Astrocyte (in vitro differentiated cells and primary cell): ENCODE measurements at regions not wholly inside any gene's neighbourhood (a gene's known extent, or its start where the extent isn't known, plus 50 kb on each side); places are given as distances from the start of the nearest gene placed in this dataset.

Experiments
- CTCF ChIP-seq: IDR thresholded peaks from 2 replicates; pipeline ENCODE4 v1.5.1; 2011; ENCODE audit warnings: low read depth, mild to moderate bottlenecking, inconsistent platforms, low read length, moderate library complexity; ENCODE audit not compliant: insufficient read depth
- EZH2 ChIP-seq: IDR thresholded peaks from 2 replicates; pipeline ENCODE4 v1.6.1; 2012; ENCODE audit warnings: mild to moderate bottlenecking, low read length, inconsistent platforms; ENCODE audit not compliant: insufficient read depth

GRCh38 chr4:158004101-158004500 lies 168.7 kb downstream of the GASK1B start:
- no peak for TF ChIP-seq CTCF
- TF ChIP-seq EZH2: no peak
